ENCODE measurements at regions not wholly inside any gene's neighbourhood (a gene's known extent, or its start where the extent isn't known, plus 50 kb on each side); places are given as distances from the start of the nearest gene placed in this dataset.

DNA sequence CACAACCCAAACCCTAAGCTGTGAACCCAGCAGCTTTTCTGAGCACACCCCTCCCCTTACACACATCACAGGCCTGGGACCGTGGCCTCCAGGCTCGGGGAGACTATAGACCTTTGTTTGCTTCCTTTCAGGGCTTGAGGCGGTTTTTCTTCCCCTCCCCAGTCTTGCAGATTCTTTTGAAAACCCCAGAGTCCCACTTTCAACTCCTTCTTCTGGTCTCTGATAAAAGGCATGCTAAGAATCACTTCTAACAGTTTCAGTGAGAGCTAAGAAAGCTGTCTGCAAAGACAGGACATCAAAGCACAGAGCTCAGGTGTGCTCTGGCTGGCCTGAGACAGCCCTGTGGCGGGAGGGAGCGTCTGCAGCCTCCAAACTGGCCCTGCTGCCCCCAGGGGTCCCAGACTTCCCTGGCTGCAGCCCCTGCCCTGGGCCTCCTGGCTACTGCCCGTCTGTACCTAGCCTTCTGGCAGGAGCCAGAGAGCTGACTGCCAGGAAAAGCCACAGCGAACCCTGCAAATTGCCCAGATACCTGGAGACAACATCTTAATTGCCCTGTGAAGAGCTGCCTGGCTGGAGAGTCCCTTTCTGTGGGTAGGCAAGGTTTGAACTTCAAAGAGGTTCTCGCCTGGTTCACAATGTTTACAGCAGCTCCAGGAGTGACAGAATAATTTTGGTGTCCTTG is 138.9 kb downstream of the GADD45G start:
- intact Hi-C loops (cut with micrococcal nuclease): loop anchor here (1.0 to 5.0 kb wide), 9 partner anchors 42 to 425 kb away; partner anchors contain the start of gene SECISBP2

DNA sequence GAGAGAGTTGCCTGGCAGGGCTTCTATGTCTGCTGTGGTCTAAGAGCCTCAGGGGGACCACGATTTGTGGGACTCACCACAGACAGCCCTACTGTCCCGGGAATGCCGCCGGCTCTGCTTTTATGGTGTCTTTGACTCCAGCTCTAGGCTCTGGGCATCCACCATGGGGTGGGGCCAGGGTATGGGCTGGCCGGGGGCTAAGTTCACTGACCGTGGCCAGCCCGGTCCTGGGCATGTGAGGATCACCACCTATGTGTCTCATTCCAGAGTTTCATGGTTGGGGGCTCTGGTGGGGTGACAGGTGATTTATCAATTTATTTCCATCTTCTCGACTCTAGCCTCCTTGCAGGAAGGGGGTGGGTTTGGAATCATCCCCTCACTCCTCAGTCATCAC is 139.4 kb downstream of the GADD45G start:
- intact Hi-C loops (cut with micrococcal nuclease): loop anchor here (5.0 kb wide), 2 partner anchors 222 to 322 kb away; no protein-coding TSS in a partner anchor

DNA sequence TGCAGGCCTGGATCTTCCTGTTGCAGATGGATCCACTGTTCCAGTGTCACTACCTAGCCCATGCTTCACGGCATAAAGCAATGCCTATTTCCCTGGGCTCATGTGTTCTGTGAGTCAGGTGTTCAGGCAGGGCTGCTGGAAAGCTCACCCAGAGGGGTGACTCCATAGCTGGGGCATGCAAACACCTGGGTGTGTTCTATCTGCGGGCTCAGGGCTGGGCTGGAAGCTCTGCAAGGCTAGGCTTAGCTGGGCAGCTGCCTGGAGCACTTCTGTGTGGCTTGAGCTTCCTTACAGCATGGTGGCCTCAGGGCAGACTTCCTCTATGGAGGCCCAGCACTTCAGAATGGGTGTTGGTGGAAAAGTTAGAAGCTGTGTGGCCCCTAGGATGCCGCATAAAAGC is 139.9 kb downstream of the GADD45G start:
- intact Hi-C loops (cut with micrococcal nuclease): loop anchor here (5.0 kb wide), 2 partner anchors 222 to 322 kb away; no protein-coding TSS in a partner anchor

DNA sequence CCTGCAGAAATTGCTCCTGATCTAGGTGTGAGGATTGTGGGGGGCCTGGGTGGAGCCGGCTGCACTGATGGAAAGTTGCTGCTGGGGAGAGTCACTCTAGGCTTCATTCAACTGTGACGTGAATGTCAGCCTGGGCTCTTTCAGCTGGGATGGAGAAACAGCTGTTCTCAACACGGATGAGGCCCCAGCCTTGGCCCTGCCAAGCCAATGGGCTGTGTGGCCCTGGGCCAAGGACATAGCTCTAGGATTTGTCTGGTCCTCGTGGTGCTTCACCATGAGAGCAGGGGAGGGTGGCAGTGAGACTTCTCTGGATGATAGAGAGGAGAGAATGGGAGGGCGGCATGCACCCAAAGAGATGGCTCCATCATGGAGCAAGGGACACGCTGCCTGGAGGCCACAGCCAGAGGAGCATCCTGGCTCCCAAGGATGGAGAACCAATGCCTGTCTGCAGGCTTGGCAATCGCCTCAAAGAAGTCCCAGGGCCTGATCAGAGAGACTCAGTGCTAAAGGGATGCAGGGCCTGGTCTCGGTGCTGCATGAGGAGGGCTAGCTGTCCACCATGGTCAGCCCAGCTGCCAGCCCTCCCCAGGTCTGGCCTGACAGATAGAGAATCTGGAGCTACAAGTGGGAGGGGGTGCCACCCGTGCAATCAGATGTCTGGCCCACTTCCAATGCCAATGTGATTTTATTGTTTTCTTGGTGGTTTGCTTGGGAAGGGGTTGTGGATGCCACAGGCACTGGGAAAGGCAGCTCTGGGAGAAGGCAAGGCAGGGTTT is 141.0 kb downstream of the GADD45G start:
- intact Hi-C loops (cut with micrococcal nuclease): no loop called here

DNA sequence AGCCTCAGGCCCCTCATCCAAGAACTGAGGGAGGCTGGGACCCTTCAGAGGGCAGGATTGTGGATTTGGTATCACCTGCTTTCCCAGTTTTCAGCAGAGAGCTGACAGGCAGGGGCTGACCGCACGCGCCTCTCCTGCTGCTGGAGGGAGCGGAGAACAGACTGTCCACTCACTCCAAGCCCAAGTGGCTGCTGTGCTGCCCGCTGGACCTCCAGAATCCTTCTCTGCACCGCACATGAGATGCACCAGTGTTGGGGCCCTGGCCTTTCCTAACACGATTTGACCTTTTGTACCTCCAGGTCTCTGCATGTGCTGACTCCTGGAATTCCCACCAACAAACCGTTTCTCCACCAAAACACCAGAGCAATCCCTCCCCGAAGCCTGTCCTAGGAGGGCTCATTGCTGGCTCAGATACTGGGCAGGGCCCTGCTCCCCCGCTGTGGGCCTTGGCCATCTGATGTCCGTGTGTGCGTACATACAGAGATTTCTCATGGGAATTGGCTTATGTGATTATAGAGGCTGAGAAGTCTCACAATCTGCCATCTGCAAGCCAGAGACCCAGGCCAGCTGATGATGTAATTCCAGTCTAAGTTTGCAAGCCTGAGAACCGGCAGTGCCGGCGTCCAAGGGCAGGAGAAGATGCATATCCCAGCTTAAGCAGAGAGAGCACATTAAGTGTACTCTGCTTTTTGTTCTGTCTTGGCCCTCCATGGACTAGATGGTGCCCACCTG is 141.7 kb downstream of the GADD45G start:
- intact Hi-C loops (cut with micrococcal nuclease): no loop called here

DNA sequence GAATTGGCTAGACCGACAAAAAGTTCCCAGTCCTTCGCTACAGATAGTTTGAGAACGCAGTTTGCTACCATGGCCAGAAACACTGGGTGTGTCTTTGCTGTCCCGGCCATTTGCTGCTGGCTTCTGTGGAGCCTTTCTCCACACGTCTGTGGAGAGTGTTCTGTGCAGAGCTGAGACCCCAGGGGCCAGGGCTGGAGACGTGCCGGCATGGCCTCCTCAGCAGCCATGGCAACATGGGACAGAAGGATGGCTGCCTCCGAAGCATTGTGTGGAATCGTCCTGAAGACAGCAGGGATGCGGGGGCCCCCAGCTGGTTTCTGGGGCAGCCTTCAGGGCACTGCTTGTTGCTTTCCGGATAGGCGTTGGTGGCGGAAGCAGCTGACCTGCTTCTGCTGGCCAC is 142.8 kb downstream of the GADD45G start:
- intact Hi-C loops (cut with micrococcal nuclease): no loop called here

DNA sequence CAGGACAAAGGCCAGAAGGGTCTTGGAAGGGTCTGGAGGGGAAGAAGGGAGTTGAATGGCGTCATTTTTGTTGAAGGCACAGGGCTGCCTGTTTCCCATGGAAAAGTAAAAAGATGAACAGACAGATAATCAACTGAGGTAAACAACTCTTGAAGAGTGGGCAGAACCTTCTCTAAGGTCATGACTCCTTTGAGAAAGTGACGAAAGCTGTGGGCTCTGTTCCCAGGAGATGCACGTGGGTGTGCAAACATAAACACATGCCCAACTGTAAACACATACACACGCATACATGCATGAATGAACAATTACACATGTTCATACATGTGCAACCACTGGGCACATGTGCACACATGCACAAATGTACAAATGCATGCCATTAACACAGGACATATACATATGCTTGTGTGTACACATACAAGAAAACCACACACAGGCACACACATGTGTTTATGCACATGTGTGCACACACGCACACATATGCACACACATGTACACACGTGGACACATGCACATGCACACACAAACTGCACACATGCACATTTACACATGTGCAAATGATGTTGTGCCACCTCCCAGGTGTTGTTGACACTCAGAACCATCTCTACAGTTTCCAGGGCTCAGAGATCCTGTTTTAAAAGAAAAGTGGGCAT is 143.3 kb downstream of the GADD45G start:
- intact Hi-C loops (cut with micrococcal nuclease): no loop called here

DNA sequence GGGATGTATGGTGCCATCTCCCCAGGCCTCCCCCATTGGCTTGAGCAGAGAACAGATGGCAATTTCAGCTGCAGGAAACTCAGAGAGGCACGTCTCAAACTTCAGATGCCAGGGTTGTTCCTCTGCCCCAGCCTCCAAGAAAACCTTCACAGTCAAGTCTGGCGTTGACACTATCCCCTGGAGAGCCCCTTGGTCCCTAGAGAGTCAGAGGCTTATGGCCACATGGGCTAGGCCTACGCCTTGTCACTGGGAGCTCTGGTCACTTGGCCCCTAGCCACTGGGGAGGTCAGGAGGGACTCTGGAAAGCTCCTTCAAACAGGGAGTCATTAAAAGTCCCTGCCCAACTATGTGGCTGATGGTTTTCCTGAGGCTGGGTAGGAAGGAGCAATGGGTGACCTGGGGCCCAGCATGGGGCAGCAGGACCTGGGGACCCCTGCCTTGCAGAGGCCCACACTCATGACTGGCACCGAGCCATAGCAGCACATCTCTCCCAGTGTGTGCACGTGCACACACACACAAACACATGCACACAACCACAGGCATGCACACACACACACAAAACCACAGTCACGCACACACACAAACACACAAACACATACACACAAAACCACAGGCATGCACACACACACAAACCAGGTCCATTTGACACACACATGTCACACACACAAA is 144.2 kb downstream of the GADD45G start:
- intact Hi-C loops (cut with micrococcal nuclease): no loop called here

DNA sequence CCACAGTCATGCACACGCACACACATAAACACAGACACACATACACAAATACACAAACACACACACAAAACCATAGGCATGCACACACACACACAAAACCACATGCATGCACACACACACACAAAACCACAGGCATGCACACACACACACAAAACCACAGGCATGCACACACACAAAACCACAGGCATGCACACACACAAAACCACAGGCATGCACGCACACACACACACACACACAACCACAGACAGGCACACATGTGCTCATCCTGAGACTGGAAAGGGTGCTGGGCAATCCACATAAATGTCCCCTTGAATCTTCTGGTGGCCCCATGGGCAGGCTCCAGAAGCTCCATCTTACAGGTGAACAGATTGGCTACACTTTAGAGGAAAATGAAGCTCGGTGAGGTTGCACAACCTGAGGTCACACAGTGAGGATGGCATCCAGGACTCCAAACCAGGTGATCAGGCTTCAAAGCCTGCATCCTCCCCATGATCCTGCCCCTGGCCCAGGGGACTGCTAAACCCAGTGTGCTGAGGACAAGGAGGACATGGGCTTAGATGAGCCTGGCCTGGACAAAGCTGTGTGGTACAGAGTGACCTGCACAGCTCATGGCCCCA is 144.8 kb downstream of the GADD45G start:
- intact Hi-C loops (cut with micrococcal nuclease): no loop called here

DNA sequence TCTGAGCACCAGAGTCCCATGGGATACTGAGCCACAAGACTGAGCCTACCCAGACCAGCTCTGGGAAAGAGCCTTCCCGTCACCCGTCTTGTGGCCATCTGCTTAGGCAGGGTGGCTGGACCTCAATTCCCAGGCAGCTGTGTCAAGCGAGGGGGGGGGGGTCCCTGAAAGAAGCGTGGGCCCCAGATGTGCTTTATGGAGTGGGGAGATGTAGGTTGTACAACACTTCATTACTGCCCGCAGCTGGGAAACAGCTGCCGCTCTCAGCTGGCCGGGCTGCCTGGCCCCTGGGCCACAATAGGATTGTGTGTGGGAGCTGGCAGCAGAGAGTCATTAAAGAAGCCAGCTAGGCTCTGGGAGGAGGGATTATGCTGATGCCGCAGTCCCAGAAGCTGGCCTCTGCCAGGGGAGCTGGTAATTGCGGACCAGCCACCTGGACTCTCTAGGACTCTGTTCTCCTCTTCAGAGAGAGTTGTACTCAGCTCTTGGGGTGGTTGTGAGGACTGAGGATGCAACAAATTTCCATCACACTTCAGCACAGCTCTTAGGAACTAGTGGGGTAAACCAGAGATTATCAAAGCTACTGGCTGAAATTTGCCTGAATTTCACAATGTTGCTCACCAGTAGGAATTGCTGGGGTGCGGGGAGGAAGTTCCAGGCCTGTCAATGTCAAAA is 145.4 kb downstream of the GADD45G start:
- intact Hi-C loops (cut with micrococcal nuclease): no loop called here

DNA sequence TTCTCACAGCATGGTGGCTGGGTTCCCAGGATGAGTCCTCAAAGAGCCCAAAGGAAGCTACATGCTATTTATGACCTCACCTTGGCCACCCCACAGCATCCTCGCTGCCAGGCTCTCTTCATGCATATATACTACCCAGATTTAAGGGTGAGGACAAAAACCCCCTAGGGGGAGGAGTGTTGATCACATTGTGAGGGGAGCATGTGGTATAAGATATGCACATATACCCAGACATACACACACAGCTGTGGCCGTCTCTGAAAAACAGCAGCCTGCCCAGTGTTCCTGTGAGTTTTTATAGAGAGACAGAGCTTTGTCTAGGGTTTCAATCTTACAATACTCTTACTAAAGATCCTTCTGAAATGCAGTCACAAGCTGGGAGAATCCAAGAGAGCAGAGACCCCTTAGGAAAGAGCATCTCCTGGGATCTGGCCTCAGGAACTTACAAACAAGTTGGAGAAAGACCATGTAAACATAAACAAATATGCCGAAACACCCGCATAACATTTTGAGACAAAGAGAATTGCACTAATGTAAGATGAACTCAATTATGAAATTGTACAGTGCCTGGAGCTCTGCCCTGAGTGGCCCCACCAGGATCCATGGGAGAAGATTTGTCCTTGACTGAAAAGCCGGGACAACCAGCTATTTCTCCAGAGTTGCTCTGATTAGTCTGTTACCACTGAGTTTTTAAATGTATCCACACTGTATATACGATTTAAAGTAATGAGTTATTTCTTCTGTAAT is 146.4 kb downstream of the GADD45G start:
- intact Hi-C loops (cut with micrococcal nuclease): no loop called here

DNA sequence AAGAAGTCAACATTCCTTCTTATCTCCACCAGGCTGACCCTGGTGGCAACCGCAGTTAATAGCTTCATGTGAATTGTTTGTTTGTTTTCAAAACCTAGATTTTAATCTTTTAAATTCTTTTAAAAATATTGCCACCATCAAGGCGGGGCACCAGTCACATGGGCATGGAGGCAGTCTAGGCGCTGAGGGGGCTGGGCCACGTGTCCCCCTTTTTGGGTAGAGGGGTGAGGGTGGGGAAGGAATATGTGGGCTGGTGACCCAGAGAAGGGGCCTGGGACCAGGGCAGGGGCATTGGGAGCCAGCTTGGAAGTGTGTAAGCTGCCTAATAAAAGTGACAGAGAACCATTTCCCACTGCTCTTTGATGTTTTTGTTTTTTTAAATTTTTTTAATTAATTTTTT is 147.3 kb downstream of the GADD45G start:
- intact Hi-C loops (cut with micrococcal nuclease): loop anchor here (2.0 kb wide), 1 partner anchor 21 kb away; no protein-coding TSS in a partner anchor

DNA sequence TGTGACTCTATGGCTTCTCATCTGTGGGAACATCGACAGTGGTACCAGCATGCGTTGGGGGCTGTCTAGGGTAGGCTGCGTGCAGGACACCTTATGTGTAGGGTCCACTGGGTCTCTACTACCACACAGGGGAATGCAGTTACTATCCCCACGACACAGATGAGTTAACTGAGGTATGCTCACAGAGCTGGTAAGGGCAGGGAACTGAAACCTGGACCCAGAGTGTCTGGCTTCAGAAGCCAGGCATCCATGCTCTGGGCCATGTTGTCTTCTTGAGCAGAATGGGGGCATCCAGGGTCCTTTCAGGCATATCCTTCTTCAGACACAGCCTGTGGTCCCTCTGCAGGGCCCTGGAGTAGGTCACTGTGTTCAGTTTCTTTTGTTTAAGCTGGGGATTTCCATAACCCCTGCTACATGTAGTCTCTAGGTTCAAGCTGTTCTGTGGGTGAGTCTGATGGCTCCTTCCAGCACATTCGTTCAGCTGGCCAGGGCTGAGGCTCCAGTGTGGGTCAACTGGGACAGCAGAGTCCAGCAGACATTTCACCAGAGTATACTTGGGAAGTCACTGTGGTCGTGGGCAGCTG is 148.8 kb downstream of the GADD45G start:
- intact Hi-C loops (cut with micrococcal nuclease): loop anchor here (2.0 kb wide), 1 partner anchor 19 kb away; no protein-coding TSS in a partner anchor

DNA sequence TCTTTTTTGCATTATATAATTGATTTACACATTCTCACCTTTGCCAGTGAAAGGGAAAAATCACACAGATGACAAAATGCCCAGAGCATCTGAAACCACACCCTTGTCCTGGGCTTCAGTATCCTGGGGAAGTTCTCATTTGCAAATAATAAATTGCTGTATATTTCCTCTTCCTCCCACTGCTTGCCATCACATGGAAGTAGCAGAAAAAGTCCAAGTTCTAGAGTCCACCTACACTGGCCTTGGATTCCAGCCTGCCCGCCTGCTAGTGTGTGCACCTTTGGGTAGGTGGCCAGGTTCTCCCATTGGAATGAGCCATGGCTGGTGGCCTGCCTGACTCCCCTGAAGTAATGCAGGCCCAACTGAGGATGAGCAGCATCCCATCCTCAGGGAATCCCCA is 149.4 kb downstream of the GADD45G start:
- intact Hi-C loops (cut with micrococcal nuclease): no loop called here

DNA sequence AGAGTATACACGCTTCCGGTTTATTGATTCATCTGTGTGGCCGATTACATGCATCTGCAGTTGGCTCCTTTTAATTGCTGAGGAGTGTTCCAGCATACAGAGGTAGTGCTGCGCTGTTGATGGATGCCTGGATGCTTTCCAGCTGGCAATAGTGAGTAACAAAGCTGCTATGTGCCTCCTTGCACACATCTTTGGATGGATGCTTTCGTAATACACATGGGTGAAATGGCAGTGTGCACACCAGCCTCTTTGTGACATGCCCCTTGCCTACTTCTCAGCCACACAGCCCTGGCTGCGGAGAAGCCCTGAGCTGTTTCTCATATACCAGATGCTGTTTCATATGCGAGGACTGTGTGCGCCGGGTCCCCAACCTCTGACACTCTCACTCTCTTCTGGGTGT is 151.0 kb downstream of the GADD45G start:
- intact Hi-C loops (cut with micrococcal nuclease): no loop called here

DNA sequence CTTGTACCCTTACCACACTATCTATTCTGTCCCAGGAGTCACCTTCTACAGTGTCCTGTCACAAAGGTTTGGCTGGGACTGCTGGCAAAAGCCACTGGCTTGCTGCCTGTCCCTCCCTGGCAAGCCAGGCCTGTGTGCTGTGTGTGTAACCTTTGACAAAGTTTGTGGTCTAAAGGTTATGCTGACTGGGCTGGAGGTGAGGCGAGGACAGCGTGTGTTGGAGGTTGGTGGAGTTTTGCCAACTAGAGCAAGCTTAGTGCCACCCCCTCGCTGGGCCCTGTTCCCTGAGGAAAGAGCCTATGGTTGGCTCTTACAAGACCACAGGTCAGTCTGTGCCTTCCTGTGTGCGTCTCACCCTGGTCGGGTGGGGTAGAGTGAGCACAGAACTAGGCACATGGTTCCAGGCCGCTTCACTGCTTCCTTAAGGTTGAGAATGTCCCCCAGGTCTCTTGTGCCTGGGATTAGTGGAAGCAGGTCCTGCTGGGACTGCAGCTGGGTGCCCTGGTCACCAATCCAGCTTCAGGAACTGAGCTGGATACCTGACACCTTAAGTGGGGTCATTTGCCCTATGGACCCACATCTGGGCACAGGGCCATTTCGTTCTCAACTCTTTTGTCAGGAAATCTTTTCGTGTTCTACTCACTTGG is 152.2 kb downstream of the GADD45G start:
- intact Hi-C loops (cut with micrococcal nuclease): no loop called here

DNA sequence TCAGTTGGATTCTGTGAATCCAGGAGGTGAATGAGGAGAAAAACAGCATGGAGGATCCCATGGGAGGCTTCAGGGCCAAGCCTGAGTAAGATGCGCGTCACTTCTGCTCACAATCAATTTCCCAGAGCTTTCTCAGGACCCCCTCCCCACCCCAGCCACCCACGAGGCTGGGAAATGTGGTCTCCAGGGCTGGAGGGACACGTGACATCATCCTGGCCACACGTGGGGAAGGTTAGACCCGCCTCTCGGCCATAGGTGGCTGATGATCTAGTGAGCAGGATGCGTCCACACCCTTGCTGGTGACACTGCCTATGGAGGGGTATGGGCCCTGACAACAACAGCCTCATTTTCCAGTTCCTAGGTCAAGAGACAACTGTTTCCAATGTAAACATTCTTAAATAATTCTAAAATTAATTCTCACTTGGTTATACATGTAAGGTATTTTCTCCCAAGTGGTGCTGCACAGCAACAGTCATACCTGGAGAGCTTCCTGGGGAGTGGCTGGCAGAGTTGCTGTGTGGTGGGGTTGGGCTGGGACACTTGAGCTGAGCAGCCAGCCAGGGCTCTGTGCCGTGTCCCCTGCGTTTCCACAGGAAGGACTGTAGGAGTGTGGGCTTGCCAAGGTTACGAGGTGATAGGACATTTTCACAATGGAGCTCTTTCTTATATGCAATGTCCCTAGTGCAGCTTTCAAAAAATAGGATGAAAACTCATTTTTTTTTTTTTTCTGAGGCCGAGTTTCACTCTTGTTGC is 153.1 kb downstream of the GADD45G start:
- intact Hi-C loops (cut with micrococcal nuclease): no loop called here

DNA sequence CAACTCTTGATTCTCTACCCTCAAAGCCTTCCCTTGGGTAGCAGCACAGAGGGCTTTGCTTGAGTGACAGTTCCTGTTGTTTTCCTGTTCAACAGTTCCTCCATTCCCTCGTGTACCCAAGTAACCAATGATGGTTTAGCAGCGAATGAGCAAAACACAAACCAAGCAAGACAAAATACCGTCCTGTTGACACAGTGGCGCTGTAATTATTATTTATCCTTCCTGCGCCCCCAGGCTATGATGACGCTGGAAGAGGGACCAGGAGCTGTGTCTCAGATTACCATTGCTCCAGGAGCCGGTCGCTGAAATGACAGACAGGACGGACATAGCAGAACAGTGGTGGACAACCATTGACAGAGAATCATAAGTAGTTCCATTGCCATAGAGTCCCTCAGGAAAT is 154.8 kb downstream of the GADD45G start:
- intact Hi-C loops (cut with micrococcal nuclease): no loop called here
